ENCODE measurements at regions not wholly inside any gene's neighbourhood (a gene's known extent, or its start where the extent isn't known, plus 50 kb on each side); places are given as distances from the start of the nearest gene placed in this dataset.

- H3K27ac Mint-ChIP-seq: peak overlapping the region; percentile 39 to 77 (median 75)
- H3K27me3 Mint-ChIP-seq (ENCODE audit: low read depth): no peaks in the 10 kb centered on the region
- H3K4me1 Mint-ChIP-seq: peaks cover 34% of the 10 kb centered on the region
- no peak overlapping the region for H3K4me3 Mint-ChIP-seq
- no peak for TF ChIP-seq CTCF (IDR thresholded peaks at IDR 0.05; ENCODE audit: unreplicated experiment in 3 of 3)
- H3K9me3 Mint-ChIP-seq: peaks cover 5% of the 10 kb centered on the region
- H3K36me3 Mint-ChIP-seq (ENCODE audit: low read depth): no peaks in the 10 kb centered on the region
Measured at GRCh38 chr6:117168296-117169063, 96.9 kb upstream of the VGLL2 start.

- Mint-ChIP-seq H3K9me3 (peaks cover 5% of the 10 kb centered on the region), H3K4me1 (peaks cover 34% of the 10 kb centered on the region), H3K36me3 (ENCODE audit: low read depth) (no peaks in the 10 kb centered on the region), H3K4me3 (no peak overlapping the region), H3K27ac (peak overlapping the region; percentile 36 to 77 (median 39)), H3K27me3 (ENCODE audit: low read depth) (no peaks in the 10 kb centered on the region)
- no peak for TF ChIP-seq CTCF (IDR thresholded peaks at IDR 0.05; ENCODE audit: unreplicated experiment in 3 of 3)
Measured at GRCh38 chr6:117169064-117169665, 96.2 kb upstream of the VGLL2 start.

- peaks cover 34% of the 10 kb centered on the region for H3K4me1 Mint-ChIP-seq
- peaks cover 5% of the 10 kb centered on the region for H3K9me3 Mint-ChIP-seq
- TF ChIP-seq CTCF (IDR thresholded peaks at IDR 0.05; ENCODE audit: unreplicated experiment in 3 of 3): no peak
- H3K4me3 Mint-ChIP-seq: no peak overlapping the region
- H3K27ac Mint-ChIP-seq: peak overlapping the region in 1 of 3 experiments; percentile 39
- H3K36me3 Mint-ChIP-seq (ENCODE audit: low read depth): no peaks in the 10 kb centered on the region
- H3K27me3 Mint-ChIP-seq (ENCODE audit: low read depth): no peaks in the 10 kb centered on the region
Measured at GRCh38 chr6:117169781-117170281, 95.5 kb upstream of the VGLL2 start.

GRCh38 chr6:117174835-117175360 is 90.5 kb upstream of the VGLL2 start:
- H3K27me3 Mint-ChIP-seq (ENCODE audit: low read depth): peaks cover 7% of the 10 kb centered on the region
- no peak overlapping the region for H3K4me3 Mint-ChIP-seq
- no peak overlapping the region for H3K27ac Mint-ChIP-seq

GRCh38 chr6:117188627-117189201 is 76.6 kb upstream of the VGLL2 start:
- Mint-ChIP-seq H3K36me3 (ENCODE audit: low read depth) (no peaks in the 10 kb centered on the region), H3K4me3 (no peak overlapping the region), H3K27ac (no peak overlapping the region), H3K27me3 (ENCODE audit: low read depth) (no peaks in the 10 kb centered on the region), H3K9me3 (peaks cover 3% of the 10 kb centered on the region), H3K4me1 (no peaks in the 10 kb centered on the region)
- TF ChIP-seq CTCF (IDR thresholded peaks at IDR 0.05; ENCODE audit: unreplicated experiment in 3 of 3): peak; percentile 27 to 46 (median 30)

More at GRCh38 chr6:117174835-117175360, 90.5 kb upstream of the VGLL2 start:
- Mint-ChIP-seq H3K9me3 (peaks cover 26% of the 10 kb centered on the region), H3K36me3 (ENCODE audit: low read depth) (no peaks in the 10 kb centered on the region), H3K4me1 (no peaks in the 10 kb centered on the region)
- no peak for TF ChIP-seq CTCF (IDR thresholded peaks at IDR 0.05; ENCODE audit: unreplicated experiment in 3 of 3)

Data from nephron (organoid).